ENCODE measurements at regions not wholly inside any gene's neighbourhood (a gene's known extent, or its start where the extent isn't known, plus 50 kb on each side); places are given as distances from the start of the nearest gene placed in this dataset.
"Not testable (repeated sequence)": the region's sequence is repeated elsewhere in the genome, so short reads cannot be mapped to it uniquely, and the experiment has no call there.

DNA sequence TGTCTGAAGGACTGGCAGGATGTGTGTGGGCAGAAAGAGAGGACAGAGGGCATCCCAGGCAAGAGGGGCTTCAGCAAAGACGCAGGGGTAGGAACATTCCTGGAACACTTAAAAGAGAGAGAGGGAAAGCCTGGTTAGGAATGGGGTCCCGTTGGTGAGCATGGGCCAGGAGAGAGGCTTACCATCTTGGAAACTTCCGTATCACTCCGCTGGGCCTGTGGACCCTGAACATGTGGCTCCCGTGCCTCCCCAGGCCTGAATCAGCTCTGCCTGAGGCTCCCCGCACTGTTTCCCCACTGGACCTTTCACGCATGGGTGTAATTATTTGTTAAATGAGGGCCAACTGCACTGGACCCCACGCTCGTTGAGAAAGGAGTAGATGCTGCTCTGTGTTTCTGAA lies 191.1 kb upstream of the GLI2 start:
- Histone ChIP-seq H3K27ac (no peak overlapping the region), H3K27me3 (ENCODE audit: low read depth) (peaks cover 3% of the 10 kb centered on the region), H3K4me3 (no peak overlapping the region), H3K36me3 (no peaks in the 10 kb centered on the region), H3K4me1 (peaks cover 16% of the 10 kb centered on the region), H3K9me3 (no peaks in the 10 kb centered on the region)
- DNase-seq, result no peak
- intact Hi-C loops (cut with DNase I), result no loop called here
- TF ChIP-seq, protein P1, sequence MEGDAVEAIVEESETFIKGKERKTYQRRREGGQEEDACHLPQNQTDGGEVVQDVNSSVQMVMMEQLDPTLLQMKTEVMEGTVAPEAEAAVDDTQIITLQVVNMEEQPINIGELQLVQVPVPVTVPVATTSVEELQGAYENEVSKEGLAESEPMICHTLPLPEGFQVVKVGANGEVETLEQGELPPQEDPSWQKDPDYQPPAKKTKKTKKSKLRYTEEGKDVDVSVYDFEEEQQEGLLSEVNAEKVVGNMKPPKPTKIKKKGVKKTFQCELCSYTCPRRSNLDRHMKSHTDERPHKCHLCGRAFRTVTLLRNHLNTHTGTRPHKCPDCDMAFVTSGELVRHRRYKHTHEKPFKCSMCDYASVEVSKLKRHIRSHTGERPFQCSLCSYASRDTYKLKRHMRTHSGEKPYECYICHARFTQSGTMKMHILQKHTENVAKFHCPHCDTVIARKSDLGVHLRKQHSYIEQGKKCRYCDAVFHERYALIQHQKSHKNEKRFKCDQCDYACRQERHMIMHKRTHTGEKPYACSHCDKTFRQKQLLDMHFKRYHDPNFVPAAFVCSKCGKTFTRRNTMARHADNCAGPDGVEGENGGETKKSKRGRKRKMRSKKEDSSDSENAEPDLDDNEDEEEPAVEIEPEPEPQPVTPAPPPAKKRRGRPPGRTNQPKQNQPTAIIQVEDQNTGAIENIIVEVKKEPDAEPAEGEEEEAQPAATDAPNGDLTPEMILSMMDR (IDR thresholded peaks at IDR 0.05), result no peak
- ATAC-seq, result no peak

DNA sequence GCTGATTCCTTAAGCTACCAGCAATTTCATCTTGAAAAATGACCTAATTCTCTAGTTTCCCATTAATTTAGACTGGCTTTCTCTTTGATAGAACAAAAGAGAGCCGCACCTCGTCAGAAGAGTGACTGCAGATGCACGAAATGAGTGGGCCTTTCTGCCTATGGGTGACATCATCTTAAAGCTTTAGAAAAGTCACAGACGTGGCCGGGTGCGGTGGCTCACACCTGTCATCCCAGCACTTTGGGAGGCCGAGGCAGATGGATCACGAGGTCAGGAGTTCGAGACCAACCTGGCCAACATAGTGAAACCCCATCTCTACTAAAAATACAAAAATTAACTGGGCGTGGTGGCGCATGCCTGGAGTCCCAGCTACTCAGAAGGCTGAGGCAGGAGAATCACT lies 190.7 kb upstream of the GLI2 start:
- DNase-seq; H3K36me3 ChIP-seq; H3K4me3 ChIP-seq; ATAC-seq; intact Hi-C loops (cut with DNase I); H3K27ac ChIP-seq; H3K27me3 ChIP-seq (ENCODE audit: low read depth); H3K9me3 ChIP-seq: not testable (repeated sequence)
- H3K4me1 ChIP-seq, result peaks cover 12% of the 10 kb centered on the region

DNA sequence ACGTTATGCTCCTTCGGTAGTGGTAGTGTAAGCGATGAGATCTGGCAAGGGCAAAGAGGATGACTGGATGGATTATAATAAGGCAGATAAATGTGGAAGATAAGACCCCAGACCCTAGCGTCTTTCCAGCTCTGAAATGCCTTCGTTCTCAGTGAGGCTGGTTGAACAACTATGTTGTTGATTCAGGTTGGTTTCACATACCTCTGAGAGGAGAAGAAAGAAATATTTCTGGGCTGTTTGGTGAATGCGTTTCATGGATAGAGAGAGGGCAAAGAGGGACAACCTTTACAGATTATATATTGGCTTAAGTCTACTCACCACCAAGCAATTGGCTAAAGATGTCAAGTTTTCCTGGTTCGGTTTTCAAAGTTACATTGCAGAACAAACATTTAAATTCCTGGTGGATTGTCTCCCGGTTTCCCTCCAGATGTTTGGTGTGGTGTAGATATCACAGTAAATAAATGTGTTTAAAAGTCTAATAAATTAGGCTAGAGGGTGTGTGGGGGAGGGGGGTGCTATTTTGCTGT lies 190.1 kb upstream of the GLI2 start:
- H3K4me1 ChIP-seq, result peaks cover 7% of the 10 kb centered on the region
- intact Hi-C loops (cut with DNase I), result no loop called here
- ATAC-seq (peak in 1 of 2 donors; percentile 11), DNase-seq (no peak)
- peaks cover 3% of the 10 kb centered on the region for H3K27me3 ChIP-seq (ENCODE audit: low read depth)
- no peaks in the 10 kb centered on the region for H3K36me3 ChIP-seq
- no peaks in the 10 kb centered on the region for H3K9me3 ChIP-seq
- H3K4me3 ChIP-seq, result no peak overlapping the region
- peak overlapping the region; percentile 18 for H3K27ac ChIP-seq
- TF ChIP-seq, protein P1 (IDR thresholded peaks at IDR 0.05), result no peak

DNA sequence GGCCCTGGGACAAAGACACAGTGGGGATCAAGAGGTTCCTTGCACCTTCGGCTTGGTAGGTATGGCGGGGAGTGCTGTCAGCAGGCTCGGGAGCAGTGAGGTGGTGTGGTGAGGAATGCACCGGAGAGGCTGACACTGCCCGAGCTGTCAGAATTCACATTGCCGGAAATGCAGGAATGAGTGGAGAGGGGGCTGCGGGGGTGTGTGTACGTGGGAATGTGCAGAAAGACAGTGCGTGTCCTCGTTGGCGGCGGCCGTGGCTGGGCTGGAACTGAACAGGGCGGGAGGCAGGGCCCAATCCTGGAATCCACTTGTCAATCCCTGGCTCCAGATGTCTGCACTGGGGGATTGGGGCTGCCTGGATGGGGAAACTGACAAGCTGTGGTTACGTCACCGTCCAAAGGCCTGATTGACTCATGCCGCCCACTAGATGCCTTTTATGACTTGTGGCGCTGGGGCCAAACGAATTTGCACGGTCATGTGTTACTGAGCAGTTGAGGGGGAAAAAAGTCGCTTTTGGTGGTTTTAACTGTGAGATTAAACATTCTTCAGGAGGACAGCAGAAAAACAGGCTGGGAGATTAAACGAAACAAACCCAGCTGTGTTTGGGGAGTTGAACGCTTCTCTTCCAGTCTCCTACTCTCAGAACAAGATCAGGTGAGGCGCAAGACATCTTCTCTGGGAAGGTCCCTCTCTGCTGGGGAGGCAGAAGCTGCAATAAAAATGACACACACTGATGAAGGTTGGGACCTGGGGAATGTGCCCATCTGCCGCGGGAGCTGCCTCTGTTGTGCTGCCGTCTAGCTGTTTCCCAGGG lies 189.4 kb upstream of the GLI2 start:
- intact Hi-C loops (cut with DNase I), result no loop called here
- no peak overlapping the region for H3K27ac ChIP-seq
- H3K4me3 ChIP-seq, result no peak overlapping the region

DNA sequence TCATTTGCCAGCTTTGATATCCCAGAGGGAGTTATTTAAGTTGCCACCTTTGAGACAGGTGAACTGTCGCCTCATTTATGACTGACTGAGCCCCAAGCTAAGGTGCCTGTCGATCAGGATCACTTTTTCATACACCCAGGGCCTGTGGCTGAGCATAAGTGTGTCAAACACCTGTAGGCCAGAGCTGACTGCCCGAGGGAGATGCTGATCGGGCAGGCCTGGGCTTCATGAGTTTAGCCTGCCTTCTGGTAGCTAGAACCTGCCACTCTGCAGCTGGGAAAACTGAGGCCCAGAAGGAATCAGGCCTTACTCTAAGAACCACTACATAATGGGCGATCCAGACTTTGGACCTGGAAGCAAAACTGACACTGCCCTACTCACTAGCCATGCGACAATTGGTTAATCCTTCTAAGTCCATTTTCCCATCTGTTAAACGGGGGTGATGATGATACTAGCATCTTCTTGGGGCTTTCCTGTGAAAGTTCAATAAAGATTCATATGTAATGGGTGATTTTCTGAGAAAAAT lies 188.7 kb upstream of the GLI2 start:
- ATAC-seq (no peak), DNase-seq (no peak)
- TF ChIP-seq, protein P1 (IDR thresholded peaks at IDR 0.05), result no peak
- no peak overlapping the region for H3K27ac ChIP-seq
- no peak overlapping the region for H3K4me3 ChIP-seq
- no peaks in the 10 kb centered on the region for H3K9me3 ChIP-seq
- H3K36me3 ChIP-seq, result no peaks in the 10 kb centered on the region
- H3K4me1 ChIP-seq, result peaks cover 9% of the 10 kb centered on the region
- intact Hi-C loops (cut with DNase I), result no loop called here
- H3K27me3 ChIP-seq (ENCODE audit: low read depth), result peaks cover 3% of the 10 kb centered on the region

More for the DNA sequence above, 189.4 kb upstream of the GLI2 start:
- peaks cover 2% of the 10 kb centered on the region for H3K4me1 ChIP-seq
- no peaks in the 10 kb centered on the region for H3K9me3 ChIP-seq
- no peak for DNase-seq
- no peaks in the 10 kb centered on the region for H3K36me3 ChIP-seq
- TF ChIP-seq, protein P1 (IDR thresholded peaks at IDR 0.05), result no peak
- H3K27me3 ChIP-seq (ENCODE audit: low read depth), result peaks cover 3% of the 10 kb centered on the region
- ATAC-seq, result peak; percentile 50 to 59

DNA sequence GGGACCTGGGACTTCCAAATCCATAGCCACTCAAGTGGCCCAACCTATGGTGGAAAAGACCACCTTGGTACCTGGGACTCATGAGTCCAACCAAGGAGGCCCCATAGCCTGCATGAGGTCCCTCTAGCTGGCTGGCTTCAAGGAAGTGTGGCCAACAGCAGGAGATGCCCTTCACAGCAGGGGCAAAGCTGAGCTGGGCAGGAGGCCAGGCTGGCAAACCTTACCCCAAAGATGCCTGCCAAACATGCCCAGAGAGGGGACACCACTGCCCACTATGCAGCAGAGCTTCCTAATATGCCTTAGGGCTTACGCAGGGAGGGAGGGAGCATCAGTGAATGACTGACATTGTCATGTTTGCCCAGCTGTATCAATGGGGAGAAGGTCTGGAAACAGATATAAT lies 188.0 kb upstream of the GLI2 start:
- H3K27me3 ChIP-seq (ENCODE audit: low read depth), result peaks cover 3% of the 10 kb centered on the region
- H3K4me3 ChIP-seq, result no peak overlapping the region
- TF ChIP-seq, protein P1 (IDR thresholded peaks at IDR 0.05), result no peak
- no peak overlapping the region for H3K27ac ChIP-seq
- H3K36me3 ChIP-seq, result no peaks in the 10 kb centered on the region
- peaks cover 17% of the 10 kb centered on the region for H3K4me1 ChIP-seq
- no peaks in the 10 kb centered on the region for H3K9me3 ChIP-seq
- ATAC-seq (no peak), DNase-seq (no peak)
- intact Hi-C loops (cut with DNase I), result no loop called here
